ENCODE measurements at regions not wholly inside any gene's neighbourhood (a gene's known extent, or its start where the extent isn't known, plus 50 kb on each side); places are given as distances from the start of the nearest gene placed in this dataset.

- no peak for DNase-seq
These were observed 212.5 kb upstream of the COL8A1 start for GRCh38 chr3:99425930-99426329.

- no peak for DNase-seq
These were observed 219.3 kb upstream of the COL8A1 start for GRCh38 chr3:99419116-99419515.

GRCh38 chr3:99418709-99419108 is 219.7 kb upstream of the COL8A1 start:
- no peak for DNase-seq

DNA sequence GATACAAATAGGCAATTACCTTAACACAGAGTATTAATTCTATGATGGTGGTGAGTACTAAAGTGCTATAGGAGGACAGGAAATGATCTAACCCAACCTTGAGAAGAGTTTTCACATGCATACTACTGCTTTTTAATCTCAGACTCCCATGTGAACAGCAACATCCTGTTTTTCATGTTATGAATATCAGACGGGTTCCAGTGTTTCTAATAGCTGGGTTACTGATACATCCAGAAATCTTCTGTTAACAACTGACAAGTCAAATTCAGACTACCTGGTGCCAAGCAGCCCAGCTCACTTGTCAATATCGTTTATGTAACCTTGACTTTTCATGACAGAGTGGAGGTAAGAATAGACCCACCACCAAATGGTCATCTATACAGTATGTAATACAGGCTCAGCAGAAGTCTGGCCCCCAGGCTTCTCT is 220.2 kb upstream of the COL8A1 start:
- no peak for DNase-seq

- DNase-seq = no peak
These were observed 224.9 kb upstream of the COL8A1 start for GRCh38 chr3:99413504-99413903.

- DNase-seq = no peak
These were observed 227.5 kb upstream of the COL8A1 start for GRCh38 chr3:99410789-99411311.

GRCh38 chr3:99409961-99410360 is 228.4 kb upstream of the COL8A1 start:
- DNase-seq = no peak

DNA sequence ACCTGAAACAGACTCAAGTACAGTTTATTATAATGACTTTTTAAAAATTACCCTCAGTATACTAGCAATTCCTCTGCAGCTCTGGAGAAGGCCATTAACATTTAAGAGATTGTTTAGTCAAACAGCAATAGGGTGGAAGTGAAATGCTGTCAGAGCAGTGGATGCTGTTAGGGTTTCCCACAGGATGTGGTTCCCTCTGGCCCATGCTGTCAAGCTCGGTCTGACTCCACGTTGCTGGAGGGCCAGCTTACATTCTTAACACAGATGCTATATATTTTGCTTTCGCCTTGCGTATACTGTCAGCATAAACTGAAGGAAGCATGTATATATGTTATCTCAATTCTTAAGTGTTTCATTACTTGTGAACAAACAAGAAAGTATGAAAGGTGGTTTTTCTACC is 231.1 kb upstream of the COL8A1 start:
- DNase-seq = peak; percentile 12

DNA sequence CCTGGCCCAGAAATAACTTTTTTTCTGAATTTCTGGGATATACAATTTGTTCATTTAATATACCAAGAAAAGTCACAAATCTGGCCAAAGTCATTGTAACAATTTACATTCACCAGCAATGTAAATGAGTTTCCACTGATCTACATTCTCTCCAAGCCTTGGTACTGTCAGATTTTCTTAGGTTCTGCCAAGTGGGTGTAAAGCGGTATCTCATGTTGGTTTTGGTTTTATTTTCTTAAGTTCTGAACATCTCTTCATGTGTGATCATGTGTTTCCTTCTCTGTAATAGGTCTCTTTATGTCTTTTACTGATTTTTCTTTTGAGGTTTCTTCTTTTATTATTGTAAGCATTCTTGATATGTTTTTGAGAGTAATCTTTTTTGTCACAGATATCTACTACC is 235.6 kb upstream of the COL8A1 start:
- no peak for DNase-seq

DNA sequence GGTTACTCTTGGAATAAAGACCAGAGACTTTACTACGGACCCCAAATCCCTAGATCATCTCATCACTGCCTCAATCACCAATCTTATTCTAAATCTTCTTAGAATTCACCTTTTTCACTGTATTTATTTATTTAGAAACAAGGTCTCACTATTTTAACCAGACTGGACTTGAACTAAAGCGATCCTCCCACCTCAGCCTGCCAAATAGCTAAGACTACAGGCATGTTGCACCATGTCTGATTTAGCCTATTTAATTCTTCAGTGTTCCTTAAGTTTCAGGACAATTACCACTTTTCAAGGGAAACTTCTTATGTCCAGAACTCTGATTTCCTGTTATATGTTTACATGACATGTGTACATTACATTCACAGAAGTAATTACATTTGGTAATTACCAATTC is 238.0 kb upstream of the COL8A1 start:
- DNase-seq = no peak

GRCh38 chr3:99396651-99397275 is 241.6 kb upstream of the COL8A1 start:
- no peak for DNase-seq

DNA sequence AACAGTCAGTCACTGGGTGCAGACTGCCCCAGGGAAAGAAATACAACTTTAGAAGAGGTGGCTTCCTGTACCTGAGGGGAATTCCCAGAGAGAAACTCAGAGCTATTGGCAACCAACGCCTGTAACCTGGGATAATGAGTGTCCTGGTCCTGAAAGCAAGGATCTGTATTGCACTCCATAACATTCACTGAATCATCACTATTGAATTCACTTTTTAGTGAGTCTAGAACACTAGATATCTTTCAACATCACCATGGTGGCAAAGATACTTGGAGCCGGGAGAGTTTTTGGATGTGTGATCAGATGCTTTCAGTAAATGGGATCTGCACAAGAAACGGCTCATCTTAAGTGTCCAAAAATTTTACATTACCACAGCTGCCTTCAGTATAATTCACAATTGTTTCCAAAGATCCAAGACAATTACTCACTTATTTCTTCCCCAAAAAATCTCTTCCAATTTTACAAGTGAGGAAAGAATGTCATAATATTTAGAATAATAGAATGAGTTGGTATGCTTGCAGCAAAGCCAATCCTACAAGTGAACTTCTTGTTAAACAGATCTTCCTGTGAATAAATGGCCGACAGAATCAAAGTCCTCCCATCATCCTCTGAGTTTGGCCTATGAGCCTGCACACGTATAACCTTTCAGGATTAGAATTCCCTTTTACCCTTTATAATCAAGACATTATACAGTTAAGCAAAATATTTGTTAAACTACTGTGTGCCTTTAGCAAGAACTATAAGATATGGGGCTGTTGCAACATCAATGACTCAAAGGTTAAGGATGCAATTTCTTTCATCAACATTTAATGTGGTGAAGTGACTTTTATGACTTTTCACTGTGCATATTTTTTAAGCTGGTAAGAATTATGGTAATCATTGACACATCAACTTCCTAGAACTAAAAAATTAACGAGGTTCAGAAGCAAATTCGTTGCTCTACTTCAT is 243.3 kb upstream of the COL8A1 start:
- DNase-seq = no peak

GRCh38 chr3:99393961-99394360 is 244.4 kb upstream of the COL8A1 start:
- no peak for DNase-seq

GRCh38 chr3:99388780-99389179 is 249.6 kb upstream of the COL8A1 start:
- no peak for DNase-seq

DNA sequence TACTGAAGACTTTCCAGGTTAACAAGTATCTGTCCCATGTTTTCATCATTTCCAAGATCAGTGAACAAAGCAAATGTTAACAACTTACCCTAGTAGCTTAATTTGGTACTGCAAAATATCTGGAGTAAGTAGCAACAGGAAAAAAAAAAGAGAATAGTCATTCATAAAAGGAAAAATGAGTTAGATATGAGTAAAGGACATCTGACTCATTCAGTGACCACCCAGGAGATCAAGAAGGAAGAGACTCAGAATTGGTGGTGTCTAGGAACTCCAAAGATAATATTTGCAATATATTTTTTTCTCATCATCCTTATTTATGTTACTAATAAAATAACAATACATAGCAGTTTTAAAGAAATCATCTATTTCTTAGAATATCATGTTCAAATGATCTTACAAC is 253.8 kb upstream of the COL8A1 start:
- DNase-seq = no peak

GRCh38 chr3:99376926-99377325 is 261.5 kb upstream of the COL8A1 start:
- DNase-seq = no peak

- no peak for DNase-seq
These were observed 264.6 kb upstream of the COL8A1 start for GRCh38 chr3:99373846-99374210.

DNA sequence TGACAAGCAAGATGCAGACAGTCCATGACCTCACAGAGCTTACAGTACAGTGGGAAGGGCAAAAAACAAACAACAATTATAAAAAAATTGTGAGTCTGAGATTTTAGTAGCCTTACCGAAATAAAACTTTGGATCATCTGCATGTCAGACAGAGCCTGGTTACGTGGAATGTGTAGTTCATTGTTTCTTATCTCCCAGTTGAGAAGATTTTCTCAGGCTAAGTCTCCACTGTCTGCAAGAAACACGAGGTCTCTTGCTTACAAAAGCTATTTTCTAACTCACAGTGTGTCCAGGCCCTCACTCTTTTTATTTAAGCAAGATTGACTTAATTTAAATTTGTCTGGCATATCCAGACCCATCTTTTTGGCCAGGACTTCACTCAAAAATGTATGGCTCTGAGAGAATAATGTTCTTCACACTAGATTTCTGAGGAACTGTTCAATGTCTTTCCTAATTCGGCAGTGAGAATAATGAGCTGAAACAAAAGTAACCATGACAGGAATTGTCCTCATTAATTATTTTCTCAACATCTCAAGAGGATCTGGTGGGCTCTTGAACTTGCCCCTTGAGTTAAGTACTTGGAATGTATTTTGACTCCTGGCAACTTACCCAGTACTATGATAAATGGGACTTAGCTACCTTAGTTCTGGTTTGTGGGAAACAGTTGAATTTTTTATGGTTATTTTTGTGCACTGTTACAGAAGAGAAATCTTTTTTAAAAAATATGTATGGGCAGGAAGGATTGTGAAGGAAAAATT is 265.1 kb upstream of the COL8A1 start:
- DNase-seq = no peak

GRCh38 chr3:99366663-99367429 is 271.5 kb upstream of the COL8A1 start:
- no peak for DNase-seq

GRCh38 chr3:99365979-99366378 is 272.4 kb upstream of the COL8A1 start:
- no peak for DNase-seq

DNA sequence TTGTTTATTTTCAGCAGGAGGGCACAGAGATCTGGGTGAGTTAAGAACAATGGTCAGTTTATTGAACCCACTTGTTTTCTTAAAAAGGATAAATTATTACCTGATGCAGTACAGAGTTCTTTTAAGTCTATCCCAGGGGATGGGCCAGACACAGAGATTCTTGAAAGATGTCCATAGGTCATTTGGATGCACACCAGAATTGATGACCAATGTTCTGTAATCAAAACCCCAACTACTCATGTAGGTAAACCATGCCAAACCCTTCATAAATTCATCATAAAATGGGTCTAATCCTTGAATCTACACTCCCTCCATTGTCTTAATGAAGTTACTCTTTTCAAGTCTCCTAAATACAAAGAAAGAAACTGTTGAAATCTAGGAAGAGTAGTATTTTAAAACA is 273.0 kb upstream of the COL8A1 start:
- DNase-seq = no peak

- no peak for DNase-seq
These were observed 281.3 kb upstream of the COL8A1 start for GRCh38 chr3:99357131-99357530.

DNA sequence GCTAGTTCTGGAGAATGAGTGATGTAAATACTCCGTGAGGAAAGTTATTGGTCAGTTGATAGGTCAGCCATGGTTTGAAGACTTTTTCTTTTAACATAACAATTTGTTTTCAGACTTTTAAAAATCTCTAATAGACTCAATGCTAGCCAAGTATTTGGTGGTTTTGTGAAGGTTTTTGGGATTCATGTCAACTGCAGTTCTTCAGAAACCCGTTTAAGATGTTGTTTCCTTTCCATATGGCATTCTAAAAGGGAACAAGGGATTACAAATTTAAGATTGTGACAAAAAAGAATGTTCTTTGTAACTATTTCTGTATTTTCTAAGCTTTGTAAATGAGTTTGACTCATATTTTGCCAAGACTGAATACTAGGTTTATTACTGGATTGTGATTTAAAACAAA is 281.7 kb upstream of the COL8A1 start:
- DNase-seq = no peak
